AG08396 (cell line): ENCODE measurements at regions not wholly inside any gene's neighbourhood (a gene's known extent, or its start where the extent isn't known, plus 50 kb on each side); places are given as distances from the start of the nearest gene placed in this dataset.

ENCODE experiments used
- DNase-seq: peaks from one replicate; pipeline ENCODE4 v3.0.0; 2012; ENCODE audit warnings: low spot score, mixed read lengths

GRCh38 chr11:115965767-115966504, 461.7 kb upstream of the CADM1 start:
- no peak for DNase-seq

GRCh38 chr11:115964091-115964490, 459.9 kb upstream of the CADM1 start:
- DNase-seq = no peak

GRCh38 chr11:115963156-115963555, 458.9 kb upstream of the CADM1 start:
- no peak for DNase-seq

GRCh38 chr11:115961159-115962003, 457.2 kb upstream of the CADM1 start:
- DNase-seq = no peak

- no peak for DNase-seq
These were observed 454.9 kb upstream of the CADM1 start for GRCh38 chr11:115959081-115959486.

DNA sequence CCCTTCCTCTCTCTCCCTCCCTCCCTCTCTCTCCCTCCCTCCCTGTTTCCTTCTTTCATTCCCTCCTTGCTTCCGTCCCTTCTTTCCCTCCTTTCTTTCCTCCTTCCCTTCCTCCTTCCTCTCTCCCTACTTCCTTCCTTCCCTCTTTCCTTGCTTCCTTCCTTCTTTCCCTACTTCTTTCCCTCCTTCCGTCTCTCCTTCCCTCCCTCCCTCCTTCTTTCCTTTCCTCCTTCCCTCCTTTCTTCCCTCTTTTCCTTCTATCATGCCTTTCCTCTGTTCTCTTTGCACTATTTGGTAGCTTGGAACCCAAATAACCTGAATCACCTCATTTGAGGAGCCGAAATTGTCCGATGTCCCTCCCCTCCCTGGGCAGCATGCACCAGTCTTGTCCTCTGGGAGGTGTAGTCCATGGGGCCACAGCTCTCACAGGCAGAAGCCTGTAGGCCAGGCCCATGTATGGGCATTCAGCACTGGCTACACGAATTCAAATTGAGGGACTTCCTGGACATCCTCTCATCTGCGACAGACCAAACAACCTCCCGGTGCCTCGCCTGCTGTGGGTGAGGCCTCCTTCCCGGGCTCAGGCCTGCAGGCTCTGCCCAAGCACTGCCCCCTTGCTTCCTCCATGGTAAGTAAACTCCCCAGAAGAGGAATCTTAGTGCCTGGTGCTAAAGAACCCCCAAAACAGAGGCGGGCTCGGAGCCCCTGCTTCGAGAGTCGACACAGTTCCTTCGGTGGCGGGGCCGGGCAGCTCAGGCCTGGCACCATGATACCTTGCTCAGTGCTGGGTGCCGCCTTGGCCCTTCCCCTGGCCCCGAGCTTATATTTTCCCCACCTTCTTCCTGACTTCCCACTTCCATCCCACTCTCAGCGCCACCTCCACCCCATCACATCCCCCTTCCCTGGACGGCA, 454.1 kb upstream of the CADM1 start:
- DNase-seq = no peak

- no peak for DNase-seq
These were observed 451.6 kb upstream of the CADM1 start for GRCh38 chr11:115955803-115956202.

DNA sequence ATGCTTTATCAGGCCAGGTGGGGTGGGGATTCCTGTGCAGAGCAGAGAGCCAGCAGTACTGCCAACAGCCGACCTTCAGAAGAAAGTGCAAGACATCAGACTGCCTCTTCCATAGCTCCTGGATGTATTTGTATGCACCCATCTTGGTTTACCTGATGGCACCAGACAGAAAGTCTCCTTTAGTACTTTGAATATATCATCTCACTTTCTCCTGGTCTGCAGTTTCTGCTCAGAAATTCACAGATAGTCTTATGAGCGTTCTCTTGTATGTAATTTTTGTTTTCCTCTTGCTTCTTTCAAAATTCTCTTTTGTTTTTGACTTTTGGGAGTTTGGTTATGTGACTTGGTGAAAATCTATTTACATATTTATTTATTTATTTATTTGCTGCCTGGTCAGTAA, 446.4 kb upstream of the CADM1 start:
- no peak for DNase-seq

DNA sequence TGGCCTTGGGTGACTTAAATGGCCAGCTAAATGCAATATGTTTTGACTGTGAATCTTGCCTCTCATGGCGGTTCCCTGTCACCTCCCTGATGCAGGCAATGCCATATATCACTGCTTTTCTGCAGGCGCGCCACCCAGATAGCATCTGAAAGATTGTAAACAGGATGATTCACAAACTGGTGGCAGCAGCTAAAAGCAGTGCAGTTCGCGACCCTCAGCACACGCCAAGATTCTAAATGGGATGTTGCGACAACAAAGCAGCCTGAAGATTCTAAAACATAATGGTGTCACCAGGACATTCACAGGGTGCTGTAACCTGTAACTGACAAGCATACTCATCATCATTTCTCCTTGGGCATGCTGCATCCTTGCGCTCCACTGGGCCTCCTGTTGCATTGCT, 440.4 kb upstream of the CADM1 start:
- no peak for DNase-seq

DNA sequence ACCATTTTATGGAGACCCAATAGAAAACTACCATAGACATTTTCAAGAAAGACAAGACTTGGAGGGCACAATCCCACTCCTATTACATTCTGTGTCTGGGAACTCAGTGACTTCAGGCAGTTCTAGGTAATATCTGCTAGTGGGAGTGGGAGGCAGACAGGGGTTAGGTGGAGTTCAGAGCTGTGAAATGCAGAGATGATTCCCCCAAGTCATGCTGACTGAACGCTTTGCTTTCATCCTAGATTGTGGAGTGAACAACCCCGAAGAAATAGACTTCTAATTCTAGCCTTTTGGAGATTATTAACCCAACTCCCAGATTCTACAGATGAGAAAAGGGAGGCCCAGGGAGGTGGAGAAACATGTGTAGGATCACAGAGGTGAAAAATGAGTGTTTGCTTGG, 437.8 kb upstream of the CADM1 start:
- no peak for DNase-seq

GRCh38 chr11:115941481-115941993, 437.3 kb upstream of the CADM1 start:
- peak; percentile 69 for DNase-seq

- no peak for DNase-seq
These were observed 436.8 kb upstream of the CADM1 start for GRCh38 chr11:115941044-115941443.

GRCh38 chr11:115939731-115940421, 435.7 kb upstream of the CADM1 start:
- no peak for DNase-seq

- no peak for DNase-seq
These were observed 435.0 kb upstream of the CADM1 start for GRCh38 chr11:115939104-115939730.

DNA sequence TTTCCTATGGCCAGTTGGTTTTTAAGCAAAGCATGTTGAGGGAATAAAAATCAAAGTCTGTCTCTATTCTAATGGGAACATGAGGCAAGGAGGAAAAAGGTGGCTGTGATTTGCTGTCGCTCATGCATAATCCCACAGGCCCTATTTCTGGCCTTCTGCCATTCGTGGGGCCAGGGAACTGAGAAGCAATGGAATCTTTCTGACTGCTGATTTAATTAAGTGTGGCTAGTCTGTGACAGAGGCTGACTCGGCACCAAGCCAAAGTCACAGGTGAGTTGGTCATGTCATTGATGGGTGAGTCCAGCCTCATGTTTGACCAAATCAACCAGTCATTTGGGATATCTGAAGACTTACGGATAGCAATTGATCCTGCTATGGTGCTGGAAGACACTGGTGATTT, 429.3 kb upstream of the CADM1 start:
- DNase-seq = no peak

DNA sequence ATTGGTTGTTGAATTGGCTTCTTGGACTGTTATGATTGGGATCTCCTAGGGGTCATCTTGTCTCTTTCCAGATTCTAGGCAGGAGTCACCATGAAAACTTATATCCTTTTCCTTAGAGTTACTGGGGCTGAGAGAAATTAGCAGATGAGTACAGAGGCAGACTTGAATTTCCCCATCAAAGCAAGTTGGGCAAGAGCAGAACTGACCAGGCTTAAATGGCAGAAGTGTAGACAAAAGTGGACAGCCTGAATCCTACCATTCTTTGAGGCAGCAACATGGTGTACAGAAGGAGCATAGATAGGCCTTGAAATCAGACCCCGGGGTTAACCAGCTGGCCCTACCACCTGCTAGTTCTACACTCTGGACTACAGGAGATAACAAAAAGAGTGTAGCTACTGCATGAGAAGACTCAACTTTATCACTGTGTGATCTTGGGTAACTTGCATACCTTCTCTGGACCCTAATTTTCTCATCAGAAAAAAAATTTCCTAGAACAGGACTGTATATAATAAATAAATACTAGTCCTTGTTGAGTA, 427.4 kb upstream of the CADM1 start:
- DNase-seq = no peak

DNA sequence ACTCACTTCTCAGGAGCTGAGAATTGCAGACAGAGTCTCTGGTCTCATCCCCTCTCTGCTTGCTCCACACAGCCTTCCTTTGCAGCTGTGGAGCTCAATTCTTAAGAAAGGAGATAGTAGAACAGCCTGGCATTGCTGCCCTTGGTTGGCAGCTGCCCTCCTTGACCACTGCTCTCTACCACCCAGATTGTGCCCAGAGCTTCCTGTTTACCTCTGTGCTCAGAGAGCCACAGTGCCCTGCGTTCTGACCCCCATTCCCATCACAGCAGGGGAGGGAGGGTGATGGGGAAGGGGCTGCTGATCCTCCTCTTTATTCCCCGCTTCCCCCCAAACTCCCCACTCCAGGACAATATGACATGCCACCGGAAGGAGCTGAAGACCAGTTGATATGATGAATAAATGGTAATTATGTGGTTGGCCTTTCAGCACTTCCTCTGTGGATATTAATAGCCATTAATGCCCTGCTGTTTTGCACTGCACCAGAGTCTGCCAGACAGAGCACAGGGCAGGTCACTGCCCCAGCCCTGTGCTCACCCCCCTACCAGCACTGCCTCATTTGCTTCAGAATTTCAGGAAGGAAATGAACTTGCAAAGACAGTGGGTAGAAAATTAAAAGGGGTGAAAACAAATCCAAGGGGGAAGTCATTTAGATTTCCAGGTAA, 426.8 kb upstream of the CADM1 start:
- DNase-seq = no peak

DNA sequence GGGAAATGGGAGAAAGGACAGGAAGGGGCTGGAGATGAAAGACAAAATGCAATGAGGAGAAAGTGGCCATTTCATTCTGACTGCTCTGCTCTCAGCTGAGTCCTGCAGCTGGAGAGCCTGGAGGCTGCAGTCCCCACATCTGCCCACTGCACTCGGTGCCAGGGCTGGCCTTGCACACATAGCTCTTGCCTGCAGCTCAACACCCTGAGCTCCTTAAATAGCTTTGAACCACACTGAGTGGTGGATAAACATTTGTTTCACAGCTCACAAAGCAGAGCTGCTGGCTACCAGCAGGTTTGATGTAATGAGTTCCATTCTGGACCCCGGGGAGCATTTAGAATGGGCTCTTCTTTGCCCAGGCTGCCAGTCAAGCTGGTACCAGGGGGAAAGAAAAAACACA, 426.1 kb upstream of the CADM1 start:
- no peak for DNase-seq

GRCh38 chr11:115929618-115930129, 425.5 kb upstream of the CADM1 start:
- DNase-seq = no peak

DNA sequence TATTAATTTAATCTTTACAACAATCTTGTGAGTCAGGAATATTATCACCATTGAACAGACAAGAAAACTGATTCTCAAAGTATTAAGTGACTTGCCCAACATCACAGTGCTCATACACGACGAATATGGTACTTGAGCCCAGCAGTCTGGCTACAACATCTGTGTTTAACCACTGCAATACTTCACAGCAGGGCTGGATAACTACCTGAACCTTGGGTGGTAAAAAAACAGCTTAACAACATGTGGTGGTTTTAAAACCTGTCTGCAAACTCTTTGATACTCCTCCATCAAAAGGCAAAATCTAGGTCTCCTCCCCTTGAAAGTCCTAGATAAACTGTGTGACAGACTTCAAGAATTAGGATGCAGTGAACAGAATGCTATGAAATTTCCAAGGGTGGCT, 424.6 kb upstream of the CADM1 start:
- DNase-seq = no peak
